GM11168 (cell line): ENCODE measurements at regions not wholly inside any gene's neighbourhood (a gene's known extent, or its start where the extent isn't known, plus 50 kb on each side); places are given as distances from the start of the nearest gene placed in this dataset.

Experiments
- in situ Hi-C: fragments of 300-500 bp; cut with MboI; formaldehyde crosslinking; loops from one replicate; pipeline ENCODE4 v1.12.0; 2022; ENCODE audit warnings: low sequenced_read_pairs; ENCODE audit not compliant: unreplicated experiment

DNA sequence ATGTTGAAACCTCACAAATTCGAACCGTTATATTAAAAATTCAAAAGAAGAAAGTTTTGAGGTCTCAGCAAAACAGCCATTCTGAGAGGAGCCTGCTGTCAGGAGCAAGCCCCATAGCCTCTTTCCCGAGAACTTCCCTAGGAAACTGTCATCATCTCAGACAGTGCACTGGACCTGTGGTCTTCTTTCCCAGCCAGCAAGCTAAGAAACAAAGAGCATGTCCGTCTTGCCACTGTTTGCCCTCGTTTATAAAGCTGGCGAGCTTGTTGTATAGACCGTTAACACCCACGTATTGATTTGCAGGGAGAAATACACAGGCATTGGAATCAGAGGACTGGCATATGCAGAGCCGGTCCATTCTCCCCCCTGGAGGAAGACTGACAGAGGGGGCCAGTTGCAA, 407.0 kb downstream of the NPHP4 start:
- in situ Hi-C loops, result no loop called here

DNA sequence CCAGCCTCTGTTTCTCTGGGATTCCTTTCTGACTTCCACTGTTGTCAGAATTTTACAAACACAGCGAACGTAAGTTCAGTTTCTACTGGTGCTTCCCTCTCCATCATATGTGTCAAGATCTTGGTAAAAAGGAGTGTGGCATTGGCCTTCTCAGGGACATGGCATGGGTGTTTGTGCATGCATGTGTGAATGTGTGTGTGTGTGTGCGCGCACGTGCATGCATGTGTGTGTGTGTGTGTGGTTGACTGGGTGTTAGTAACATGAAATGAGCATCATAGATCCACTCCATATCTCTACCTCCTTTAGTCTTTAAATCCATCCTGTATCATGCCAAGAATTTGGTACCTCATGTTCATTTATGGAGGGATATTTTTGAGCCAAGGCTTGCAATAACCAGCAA, 411.3 kb downstream of the NPHP4 start:
- in situ Hi-C loops, result no loop called here

- in situ Hi-C loops, result no loop called here
Observed at GRCh38 chr1:5579966-5580365, 412.3 kb downstream of the NPHP4 start.

DNA sequence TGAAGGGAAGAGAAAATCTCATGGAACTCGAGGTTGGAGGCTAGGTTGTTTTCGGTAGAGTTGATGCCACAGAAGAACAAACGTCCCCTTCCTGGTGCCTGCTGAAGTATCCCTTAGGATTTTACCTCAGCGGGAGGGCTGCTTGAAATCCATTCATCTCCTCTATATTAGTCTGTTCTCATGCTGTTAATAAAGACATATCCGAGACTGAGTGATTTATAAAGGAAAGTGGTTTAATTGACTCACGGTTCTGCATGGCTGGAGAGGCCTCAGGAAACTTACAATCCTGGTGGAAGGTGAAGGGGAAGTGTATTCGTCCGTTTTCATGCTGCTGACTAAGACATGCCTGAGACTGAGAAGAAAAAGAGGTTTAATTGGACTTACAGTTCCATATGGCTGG, 413.5 kb downstream of the NPHP4 start:
- in situ Hi-C loops, result no loop called here

DNA sequence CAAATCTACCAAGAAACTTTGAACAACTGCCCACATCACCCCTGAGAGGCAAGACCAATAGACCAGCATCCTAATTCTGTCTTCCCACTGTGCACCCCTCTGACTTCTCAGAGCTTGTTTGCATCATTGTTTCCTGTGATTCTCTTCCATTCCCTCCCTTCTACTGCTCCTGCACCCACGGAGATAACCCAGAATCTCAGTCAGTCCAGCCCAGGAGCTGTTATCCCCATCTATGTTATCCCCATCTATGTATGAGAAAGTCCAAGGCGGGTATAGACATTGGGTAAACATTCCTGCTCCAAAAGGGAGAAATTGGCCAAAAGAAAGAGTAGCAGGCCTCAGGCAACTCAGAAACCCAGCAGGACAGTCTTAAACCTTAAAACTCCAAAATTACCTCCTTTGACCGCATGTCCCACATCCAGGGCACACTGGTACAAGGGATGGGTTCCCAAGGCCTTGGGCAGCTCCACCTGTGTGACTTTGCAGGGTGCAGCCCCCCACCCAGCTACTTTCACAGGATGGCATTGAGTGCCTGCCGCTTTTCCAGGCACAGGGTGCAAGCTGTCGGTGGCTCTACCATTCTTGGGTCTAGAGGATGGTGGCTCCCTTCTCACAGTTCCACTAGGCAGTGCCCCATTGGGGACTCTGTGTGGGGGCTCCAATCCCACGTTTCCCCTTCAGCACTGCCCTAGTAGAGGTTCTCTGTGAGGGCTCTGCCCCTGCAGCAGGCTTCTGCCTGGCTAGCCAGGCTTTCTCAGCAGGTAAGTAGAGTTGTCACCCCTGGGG, 414.8 kb downstream of the NPHP4 start:
- in situ Hi-C loops, result no loop called here

DNA sequence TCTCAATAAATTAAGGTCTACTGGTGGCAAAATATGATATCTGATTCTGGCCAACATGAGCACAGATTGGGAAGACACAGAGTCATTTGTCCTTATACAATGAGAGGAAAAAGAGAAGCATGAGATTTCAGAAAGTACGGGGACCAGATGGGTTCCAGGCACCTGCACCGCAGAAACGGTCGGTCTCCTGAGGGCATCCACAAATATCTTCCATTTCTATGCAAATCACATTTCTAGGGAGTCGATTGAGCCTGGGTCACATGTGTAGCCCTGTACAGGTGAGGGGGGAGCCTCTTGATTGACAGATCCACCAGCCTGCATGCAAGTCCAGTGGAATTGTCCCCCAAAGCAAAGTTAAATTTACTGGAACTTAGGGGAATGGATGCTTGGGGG, 415.6 kb downstream of the NPHP4 start:
- in situ Hi-C loops, result no loop called here

GRCh38 chr1:5576011-5576672, 416.1 kb downstream of the NPHP4 start:
- in situ Hi-C loops, result no loop called here

GRCh38 chr1:5575396-5575940, 416.8 kb downstream of the NPHP4 start:
- in situ Hi-C loops, result no loop called here

GRCh38 chr1:5574641-5575040, 417.6 kb downstream of the NPHP4 start:
- in situ Hi-C loops, result no loop called here

DNA sequence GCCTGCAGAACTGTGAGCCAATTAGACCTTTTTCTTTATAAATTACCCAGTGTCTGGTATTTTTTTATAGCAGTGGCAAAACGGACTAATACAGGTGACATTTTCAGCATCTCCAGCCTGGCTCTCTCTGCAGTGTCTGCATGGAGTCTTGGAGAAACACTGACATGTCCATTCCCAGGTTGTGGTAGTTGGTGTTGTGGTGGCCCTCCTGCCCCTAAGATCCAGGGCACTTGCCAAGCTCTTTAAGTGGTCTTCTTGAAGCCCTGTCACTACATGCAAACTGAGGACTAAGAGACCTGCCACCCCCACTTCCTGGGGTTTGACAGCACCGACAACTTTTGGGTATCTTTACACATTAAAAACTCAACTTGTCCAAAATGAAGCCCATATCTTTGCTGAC, 419.4 kb downstream of the NPHP4 start:
- in situ Hi-C loops, result no loop called here

- in situ Hi-C loops, result no loop called here
Observed at GRCh38 chr1:5571861-5572401, 420.3 kb downstream of the NPHP4 start.

DNA sequence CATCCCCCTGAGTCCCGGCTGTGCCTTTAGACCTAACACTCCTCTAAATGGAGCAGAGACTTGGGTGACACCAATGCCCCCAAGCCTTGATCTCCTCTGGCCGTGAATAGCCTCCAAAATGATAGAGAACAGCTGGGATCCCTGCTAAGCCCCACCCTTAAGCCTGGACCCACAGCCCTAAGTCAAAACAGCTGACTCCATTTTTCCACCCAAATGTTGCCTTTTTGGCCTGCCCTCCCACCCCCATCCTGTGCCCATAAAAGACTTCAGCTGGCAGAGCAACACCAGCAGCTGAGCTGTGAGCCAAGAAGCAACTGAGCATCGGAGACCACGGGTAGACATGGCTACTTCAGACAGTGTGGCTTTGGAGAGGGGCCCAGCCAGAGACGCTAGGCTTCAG, 420.8 kb downstream of the NPHP4 start:
- in situ Hi-C loops, result no loop called here

- in situ Hi-C loops, result no loop called here
Observed at GRCh38 chr1:5570931-5571330, 421.3 kb downstream of the NPHP4 start.

- in situ Hi-C loops, result no loop called here
Observed at GRCh38 chr1:5568321-5568720, 423.9 kb downstream of the NPHP4 start.

- in situ Hi-C loops, result no loop called here
Observed at GRCh38 chr1:5567839-5568238, 424.4 kb downstream of the NPHP4 start.

GRCh38 chr1:5566924-5567323, 425.3 kb downstream of the NPHP4 start:
- in situ Hi-C loops, result no loop called here

DNA sequence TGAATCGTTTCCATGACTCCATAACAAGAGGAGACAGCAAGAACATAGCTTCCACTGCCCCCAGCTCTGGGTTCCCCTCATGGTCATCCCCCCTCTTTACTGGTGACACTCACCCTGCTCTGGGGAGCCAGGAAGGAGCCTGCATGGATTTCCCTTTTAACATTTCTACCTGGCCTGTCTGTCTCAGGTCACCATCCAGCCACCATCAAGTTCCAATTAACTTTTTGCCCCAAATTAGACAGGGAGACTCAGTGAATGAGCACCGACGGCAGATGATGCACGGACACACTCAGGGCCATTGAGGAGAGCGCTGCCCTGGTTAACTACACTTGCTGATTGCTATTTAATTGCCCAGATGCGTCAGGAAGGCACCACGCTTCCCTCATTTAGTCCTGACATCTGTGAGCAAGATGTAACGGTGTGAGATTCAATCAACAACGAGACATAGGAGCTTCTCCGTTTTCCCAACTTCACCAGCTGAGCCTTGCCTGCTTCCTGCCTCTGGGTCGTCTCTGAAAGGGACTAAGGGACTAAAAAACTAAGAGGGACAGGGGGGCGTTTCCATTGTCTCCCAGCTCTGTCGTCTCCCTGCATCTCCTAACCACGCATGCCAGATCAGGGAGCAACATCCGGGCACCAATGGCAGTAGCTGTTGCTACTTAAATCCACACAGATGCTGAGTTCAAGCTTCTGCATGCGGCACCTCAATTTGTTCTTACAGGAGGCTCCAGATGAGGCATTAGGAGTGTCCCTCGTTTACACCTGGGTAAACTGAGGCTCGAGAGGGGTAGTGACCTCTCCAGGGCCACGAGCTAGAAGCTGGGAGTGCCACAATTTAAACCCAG, 426.7 kb downstream of the NPHP4 start:
- in situ Hi-C loops, result no loop called here

GRCh38 chr1:5564578-5565257, 427.5 kb downstream of the NPHP4 start:
- in situ Hi-C loops, result no loop called here

GRCh38 chr1:5563861-5564577, 428.2 kb downstream of the NPHP4 start:
- in situ Hi-C loops, result no loop called here
